Suprapubic skin (tissue), 4 donors: ENCODE measurements at regions not wholly inside any gene's neighbourhood (a gene's known extent, or its start where the extent isn't known, plus 50 kb on each side); places are given as distances from the start of the nearest gene placed in this dataset.

ENCODE experiments used
- EP300 ChIP-seq: sonication (generic); formaldehyde crosslinking; IDR thresholded peaks from one replicate; pipeline ENCODE4 v1.6.1; 2017; ENCODE audit warnings: antibody characterized with exemption
- POLR2AphosphoS5 ChIP-seq, 3 donors: sonication (generic); formaldehyde crosslinking; IDR thresholded peaks; one replicate each; pipeline ENCODE4 v1.6.1; 2017; ENCODE audit warnings: antibody characterized with exemption in 3 of 3
- TF ChIP-seq, protein P1 (sequence below), 2 donors: fragments of 200-600 bp in 1 of 2; fragments of 450-650 bp in 1 of 2; sonication (generic) in 1 of 2; IDR thresholded peaks; one replicate each; pipeline ENCODE4 v1.5.1; 2016 to 2019; ENCODE audit warnings: antibody characterized with exemption in 2 of 2, mild to moderate bottlenecking in 1 of 2, moderate library complexity in 1 of 2

DNA sequence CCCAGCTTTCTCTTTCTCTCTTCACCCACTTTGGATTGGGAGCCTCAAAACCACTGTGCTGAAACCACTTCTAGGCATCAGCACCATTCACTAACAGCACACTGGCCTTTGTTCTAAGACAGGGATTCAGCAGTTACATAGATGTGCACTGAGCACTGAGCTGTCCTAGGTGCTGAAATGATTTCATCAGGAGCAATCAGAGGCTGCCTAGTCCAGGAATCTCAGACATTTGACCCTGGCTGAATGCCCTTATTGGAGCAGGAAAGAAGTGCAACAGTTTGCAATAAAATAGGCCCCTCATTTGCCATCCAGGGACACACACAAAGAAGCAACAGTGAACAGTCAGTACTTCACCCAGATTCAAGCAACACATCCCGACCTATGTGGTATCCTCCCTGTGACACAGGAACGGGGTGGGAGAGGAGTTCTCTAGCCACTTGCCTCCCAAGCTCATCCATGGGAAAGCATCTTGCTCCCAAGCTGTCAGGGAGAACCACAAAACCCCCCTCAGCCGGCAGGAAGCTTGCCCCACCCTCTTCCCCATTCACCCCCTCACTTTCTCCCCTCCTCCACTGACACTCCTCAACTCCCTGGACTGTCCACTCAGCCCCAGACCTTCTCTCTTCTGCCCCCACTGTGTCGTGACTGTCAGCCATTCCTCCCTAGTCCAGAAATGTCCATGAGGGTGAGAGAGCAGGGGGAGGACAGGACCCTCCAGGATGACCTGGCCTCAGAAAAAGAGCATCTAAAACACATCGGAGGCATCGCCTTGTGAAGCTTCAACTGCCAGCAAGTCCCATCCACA lies 304.4 kb downstream of the PREX1 start:
- TF ChIP-seq POLR2AphosphoS5 (IDR thresholded peaks at IDR 0.05): no peak
- TF ChIP-seq, protein P1, sequence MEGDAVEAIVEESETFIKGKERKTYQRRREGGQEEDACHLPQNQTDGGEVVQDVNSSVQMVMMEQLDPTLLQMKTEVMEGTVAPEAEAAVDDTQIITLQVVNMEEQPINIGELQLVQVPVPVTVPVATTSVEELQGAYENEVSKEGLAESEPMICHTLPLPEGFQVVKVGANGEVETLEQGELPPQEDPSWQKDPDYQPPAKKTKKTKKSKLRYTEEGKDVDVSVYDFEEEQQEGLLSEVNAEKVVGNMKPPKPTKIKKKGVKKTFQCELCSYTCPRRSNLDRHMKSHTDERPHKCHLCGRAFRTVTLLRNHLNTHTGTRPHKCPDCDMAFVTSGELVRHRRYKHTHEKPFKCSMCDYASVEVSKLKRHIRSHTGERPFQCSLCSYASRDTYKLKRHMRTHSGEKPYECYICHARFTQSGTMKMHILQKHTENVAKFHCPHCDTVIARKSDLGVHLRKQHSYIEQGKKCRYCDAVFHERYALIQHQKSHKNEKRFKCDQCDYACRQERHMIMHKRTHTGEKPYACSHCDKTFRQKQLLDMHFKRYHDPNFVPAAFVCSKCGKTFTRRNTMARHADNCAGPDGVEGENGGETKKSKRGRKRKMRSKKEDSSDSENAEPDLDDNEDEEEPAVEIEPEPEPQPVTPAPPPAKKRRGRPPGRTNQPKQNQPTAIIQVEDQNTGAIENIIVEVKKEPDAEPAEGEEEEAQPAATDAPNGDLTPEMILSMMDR (IDR thresholded peaks at IDR 0.05): no peak
- no peak for TF ChIP-seq EP300
